ENCODE measurements at regions not wholly inside any gene's neighbourhood (a gene's known extent, or its start where the extent isn't known, plus 50 kb on each side); places are given as distances from the start of the nearest gene placed in this dataset.

DNA sequence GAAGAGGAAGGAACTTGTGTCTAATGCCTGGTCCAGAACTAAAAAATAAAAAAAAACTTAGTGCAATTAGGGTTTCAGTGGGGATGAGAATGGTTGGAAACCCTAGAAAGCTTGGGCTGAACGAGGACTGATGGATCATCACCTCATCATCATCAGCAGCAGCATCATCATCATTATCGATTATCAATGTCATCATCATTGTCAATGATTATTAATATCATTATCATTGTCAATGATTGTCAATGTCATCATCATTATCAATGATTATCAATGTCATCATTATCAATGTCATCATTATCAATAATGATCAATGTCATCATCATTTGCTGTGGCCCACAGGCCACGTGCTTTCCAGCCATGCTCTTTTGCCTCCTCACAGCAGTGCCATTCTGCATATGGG lies 952.0 kb upstream of the ZNF722 start:
- Mint-ChIP-seq H3K4me1 (no peaks in the 10 kb centered on the region), H3K9me3 (peaks cover 27% of the 10 kb centered on the region), H3K36me3 (ENCODE audit: low read depth) (peaks cover 46% of the 10 kb centered on the region), H3K27ac (no peak overlapping the region), H3K4me3 (no peak overlapping the region), H3K27me3 (ENCODE audit: insufficient read depth, low read depth, poor library complexity) (peaks cover 15% of the 10 kb centered on the region)
- no peaks in the 10 kb centered on the region for H3K79me2 ChIP-seq (replicated peaks; ENCODE audit: insufficient read depth)
- H3K27ac ChIP-seq (ENCODE audit: low read depth), result no peak overlapping the region
- H3F3A ChIP-seq (replicated peaks; ENCODE audit: low read depth), result no peaks in the 10 kb centered on the region
- DNase-seq (ENCODE audit: low spot score) (no peak), ATAC-seq (no peak)
- H3K36me3 ChIP-seq (ENCODE audit: insufficient read depth), result peaks cover 8% of the 10 kb centered on the region; the same call in 1 of the 2 replicates
- TF ChIP-seq ZNF114 (CRISPR knock-in tag; IDR thresholded peaks at IDR 0.05) (no peak), JUNB (IDR thresholded peaks at IDR 0.05; ENCODE audit: unreplicated experiment) (no peak), ZNF331 (CRISPR knock-in tag; IDR thresholded peaks at IDR 0.05; ENCODE audit: low read depth) (no peak), CREB1 (CRISPR knock-in tag; IDR thresholded peaks at IDR 0.05; ENCODE audit: low read depth) (no peak), NANOG (IDR thresholded peaks at IDR 0.05; ENCODE audit: borderline replicate concordance) (no peak), EZH2 (IDR thresholded peaks at IDR 0.05; ENCODE audit: low read depth, unreplicated experiment) (no peak), EZH2phosphoT487 (IDR thresholded peaks at IDR 0.05; ENCODE audit: unreplicated experiment) (no peak), STAT1 (IDR thresholded peaks at IDR 0.05; ENCODE audit: unreplicated experiment) (no peak), POLR2AphosphoS5 (IDR thresholded peaks at IDR 0.05; ENCODE audit: low read depth) (no peak)
- TF ChIP-seq, protein P1, sequence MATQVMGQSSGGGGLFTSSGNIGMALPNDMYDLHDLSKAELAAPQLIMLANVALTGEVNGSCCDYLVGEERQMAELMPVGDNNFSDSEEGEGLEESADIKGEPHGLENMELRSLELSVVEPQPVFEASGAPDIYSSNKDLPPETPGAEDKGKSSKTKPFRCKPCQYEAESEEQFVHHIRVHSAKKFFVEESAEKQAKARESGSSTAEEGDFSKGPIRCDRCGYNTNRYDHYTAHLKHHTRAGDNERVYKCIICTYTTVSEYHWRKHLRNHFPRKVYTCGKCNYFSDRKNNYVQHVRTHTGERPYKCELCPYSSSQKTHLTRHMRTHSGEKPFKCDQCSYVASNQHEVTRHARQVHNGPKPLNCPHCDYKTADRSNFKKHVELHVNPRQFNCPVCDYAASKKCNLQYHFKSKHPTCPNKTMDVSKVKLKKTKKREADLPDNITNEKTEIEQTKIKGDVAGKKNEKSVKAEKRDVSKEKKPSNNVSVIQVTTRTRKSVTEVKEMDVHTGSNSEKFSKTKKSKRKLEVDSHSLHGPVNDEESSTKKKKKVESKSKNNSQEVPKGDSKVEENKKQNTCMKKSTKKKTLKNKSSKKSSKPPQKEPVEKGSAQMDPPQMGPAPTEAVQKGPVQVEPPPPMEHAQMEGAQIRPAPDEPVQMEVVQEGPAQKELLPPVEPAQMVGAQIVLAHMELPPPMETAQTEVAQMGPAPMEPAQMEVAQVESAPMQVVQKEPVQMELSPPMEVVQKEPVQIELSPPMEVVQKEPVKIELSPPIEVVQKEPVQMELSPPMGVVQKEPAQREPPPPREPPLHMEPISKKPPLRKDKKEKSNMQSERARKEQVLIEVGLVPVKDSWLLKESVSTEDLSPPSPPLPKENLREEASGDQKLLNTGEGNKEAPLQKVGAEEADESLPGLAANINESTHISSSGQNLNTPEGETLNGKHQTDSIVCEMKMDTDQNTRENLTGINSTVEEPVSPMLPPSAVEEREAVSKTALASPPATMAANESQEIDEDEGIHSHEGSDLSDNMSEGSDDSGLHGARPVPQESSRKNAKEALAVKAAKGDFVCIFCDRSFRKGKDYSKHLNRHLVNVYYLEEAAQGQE (IDR thresholded peaks at IDR 0.05; ENCODE audit: unreplicated experiment), result no peak
- TF ChIP-seq, protein P2, sequence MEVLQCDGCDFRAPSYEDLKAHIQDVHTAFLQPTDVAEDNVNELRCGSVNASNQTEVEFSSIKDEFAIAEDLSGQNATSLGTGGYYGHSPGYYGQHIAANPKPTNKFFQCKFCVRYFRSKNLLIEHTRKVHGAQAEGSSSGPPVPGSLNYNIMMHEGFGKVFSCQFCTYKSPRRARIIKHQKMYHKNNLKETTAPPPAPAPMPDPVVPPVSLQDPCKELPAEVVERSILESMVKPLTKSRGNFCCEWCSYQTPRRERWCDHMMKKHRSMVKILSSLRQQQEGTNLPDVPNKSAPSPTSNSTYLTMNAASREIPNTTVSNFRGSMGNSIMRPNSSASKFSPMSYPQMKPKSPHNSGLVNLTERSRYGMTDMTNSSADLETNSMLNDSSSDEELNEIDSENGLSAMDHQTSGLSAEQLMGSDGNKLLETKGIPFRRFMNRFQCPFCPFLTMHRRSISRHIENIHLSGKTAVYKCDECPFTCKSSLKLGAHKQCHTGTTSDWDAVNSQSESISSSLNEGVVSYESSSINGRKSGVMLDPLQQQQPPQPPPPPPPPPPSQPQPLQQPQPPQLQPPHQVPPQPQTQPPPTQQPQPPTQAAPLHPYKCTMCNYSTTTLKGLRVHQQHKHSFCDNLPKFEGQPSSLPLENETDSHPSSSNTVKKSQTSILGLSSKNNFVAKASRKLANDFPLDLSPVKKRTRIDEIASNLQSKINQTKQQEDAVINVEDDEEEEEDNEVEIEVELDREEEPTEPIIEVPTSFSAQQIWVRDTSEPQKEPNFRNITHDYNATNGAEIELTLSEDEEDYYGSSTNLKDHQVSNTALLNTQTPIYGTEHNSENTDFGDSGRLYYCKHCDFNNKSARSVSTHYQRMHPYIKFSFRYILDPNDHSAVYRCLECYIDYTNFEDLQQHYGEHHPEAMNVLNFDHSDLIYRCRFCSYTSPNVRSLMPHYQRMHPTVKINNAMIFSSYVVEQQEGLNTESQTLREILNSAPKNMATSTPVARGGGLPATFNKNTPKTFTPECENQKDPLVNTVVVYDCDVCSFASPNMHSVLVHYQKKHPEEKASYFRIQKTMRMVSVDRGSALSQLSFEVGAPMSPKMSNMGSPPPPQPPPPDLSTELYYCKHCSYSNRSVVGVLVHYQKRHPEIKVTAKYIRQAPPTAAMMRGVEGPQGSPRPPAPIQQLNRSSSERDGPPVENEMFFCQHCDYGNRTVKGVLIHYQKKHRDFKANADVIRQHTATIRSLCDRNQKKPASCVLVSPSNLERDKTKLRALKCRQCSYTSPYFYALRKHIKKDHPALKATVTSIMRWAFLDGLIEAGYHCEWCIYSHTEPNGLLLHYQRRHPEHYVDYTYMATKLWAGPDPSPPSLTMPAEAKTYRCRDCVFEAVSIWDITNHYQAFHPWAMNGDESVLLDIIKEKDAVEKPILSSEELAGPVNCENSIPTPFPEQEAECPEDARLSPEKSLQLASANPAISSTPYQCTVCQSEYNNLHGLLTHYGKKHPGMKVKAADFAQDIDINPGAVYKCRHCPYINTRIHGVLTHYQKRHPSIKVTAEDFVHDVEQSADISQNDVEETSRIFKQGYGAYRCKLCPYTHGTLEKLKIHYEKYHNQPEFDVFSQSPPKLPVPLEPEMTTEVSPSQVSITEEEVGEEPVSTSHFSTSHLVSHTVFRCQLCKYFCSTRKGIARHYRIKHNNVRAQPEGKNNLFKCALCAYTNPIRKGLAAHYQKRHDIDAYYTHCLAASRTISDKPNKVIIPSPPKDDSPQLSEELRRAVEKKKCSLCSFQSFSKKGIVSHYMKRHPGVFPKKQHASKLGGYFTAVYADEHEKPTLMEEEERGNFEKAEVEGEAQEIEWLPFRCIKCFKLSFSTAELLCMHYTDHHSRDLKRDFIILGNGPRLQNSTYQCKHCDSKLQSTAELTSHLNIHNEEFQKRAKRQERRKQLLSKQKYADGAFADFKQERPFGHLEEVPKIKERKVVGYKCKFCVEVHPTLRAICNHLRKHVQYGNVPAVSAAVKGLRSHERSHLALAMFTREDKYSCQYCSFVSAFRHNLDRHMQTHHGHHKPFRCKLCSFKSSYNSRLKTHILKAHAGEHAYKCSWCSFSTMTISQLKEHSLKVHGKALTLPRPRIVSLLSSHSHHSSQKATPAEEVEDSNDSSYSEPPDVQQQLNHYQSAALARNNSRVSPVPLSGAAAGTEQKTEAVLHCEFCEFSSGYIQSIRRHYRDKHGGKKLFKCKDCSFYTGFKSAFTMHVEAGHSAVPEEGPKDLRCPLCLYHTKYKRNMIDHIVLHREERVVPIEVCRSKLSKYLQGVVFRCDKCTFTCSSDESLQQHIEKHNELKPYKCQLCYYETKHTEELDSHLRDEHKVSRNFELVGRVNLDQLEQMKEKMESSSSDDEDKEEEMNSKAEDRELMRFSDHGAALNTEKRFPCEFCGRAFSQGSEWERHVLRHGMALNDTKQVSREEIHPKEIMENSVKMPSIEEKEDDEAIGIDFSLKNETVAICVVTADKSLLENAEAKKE (CRISPR knock-in tag; IDR thresholded peaks at IDR 0.05), result no peak
- TF ChIP-seq, protein P3, sequence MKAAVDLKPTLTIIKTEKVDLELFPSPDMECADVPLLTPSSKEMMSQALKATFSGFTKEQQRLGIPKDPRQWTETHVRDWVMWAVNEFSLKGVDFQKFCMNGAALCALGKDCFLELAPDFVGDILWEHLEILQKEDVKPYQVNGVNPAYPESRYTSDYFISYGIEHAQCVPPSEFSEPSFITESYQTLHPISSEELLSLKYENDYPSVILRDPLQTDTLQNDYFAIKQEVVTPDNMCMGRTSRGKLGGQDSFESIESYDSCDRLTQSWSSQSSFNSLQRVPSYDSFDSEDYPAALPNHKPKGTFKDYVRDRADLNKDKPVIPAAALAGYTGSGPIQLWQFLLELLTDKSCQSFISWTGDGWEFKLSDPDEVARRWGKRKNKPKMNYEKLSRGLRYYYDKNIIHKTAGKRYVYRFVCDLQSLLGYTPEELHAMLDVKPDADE (IDR thresholded peaks at IDR 0.05), result no peak
- TF ChIP-seq, protein P4, sequence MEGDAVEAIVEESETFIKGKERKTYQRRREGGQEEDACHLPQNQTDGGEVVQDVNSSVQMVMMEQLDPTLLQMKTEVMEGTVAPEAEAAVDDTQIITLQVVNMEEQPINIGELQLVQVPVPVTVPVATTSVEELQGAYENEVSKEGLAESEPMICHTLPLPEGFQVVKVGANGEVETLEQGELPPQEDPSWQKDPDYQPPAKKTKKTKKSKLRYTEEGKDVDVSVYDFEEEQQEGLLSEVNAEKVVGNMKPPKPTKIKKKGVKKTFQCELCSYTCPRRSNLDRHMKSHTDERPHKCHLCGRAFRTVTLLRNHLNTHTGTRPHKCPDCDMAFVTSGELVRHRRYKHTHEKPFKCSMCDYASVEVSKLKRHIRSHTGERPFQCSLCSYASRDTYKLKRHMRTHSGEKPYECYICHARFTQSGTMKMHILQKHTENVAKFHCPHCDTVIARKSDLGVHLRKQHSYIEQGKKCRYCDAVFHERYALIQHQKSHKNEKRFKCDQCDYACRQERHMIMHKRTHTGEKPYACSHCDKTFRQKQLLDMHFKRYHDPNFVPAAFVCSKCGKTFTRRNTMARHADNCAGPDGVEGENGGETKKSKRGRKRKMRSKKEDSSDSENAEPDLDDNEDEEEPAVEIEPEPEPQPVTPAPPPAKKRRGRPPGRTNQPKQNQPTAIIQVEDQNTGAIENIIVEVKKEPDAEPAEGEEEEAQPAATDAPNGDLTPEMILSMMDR (conservative IDR thresholded peaks at IDR 0.05; ENCODE audit: low read depth in 2 of 2), result no peak
- H3K9me2 ChIP-seq (ENCODE audit: insufficient read depth), result no peaks in the 10 kb centered on the region
- no peak overlapping the region for H2AFZ ChIP-seq
- no peaks in the 10 kb centered on the region for H3K27me3 ChIP-seq (ENCODE audit: insufficient read depth)
- no peak overlapping the region for H3K4me2 ChIP-seq
- H3K4me1 ChIP-seq (ENCODE audit: insufficient read depth), result no peaks in the 10 kb centered on the region
- H3K4me3 ChIP-seq, result no peak overlapping the region
- no peaks in the 10 kb centered on the region for H4K20me1 ChIP-seq (replicated peaks; ENCODE audit: insufficient read depth)
